HepG2 (cell line): ENCODE measurements at regions not wholly inside any gene's neighbourhood (a gene's known extent, or its start where the extent isn't known, plus 50 kb on each side); places are given as distances from the start of the nearest gene placed in this dataset.

Experiments used
- AKAP8 ChIP-seq: sonication (generic); formaldehyde crosslinking; IDR thresholded peaks from 2 replicates; pipeline ENCODE4 v1.5.1; 2020; ENCODE audit warnings: mild to moderate bottlenecking, missing genetic modification reagents
- BRD4 ChIP-seq: sonication (generic); formaldehyde crosslinking; IDR thresholded peaks from 2 replicates; pipeline ENCODE4 v1.4.0; 2020; ENCODE audit warnings: missing genetic modification reagents
- FOSL1 ChIP-seq: sonication (generic); formaldehyde crosslinking; IDR thresholded peaks from 2 replicates; pipeline ENCODE4 v1.9.0; 2021; ENCODE audit warnings: missing genetic modification reagents, borderline replicate concordance
- HBP1 ChIP-seq: IDR thresholded peaks from 2 replicates; pipeline ENCODE4 v1.6.1; 2016; ENCODE audit warnings: low read depth, control low read depth
- HCFC1 ChIP-seq: fragments of 150-350 bp; IDR thresholded peaks from 2 replicates; pipeline ENCODE4 v1.6.1; 2014; ENCODE audit warnings: low read depth, low read length
- ISL2 ChIP-seq: sonication (generic); formaldehyde crosslinking; IDR thresholded peaks from 2 replicates; pipeline ENCODE4 v1.5.0; 2020; ENCODE audit warnings: missing genetic modification reagents
- MLXIP ChIP-seq: sonication (generic); formaldehyde crosslinking; IDR thresholded peaks from 2 replicates; pipeline ENCODE4 v1.9.0; 2021; ENCODE audit warnings: missing genetic modification reagents, borderline replicate concordance
- MXI1 ChIP-seq: IDR thresholded peaks from 3 replicates; pipeline ENCODE4 v1.6.1; 2012; ENCODE audit warnings: low read depth, low read length, inconsistent platforms, borderline replicate concordance
- RORA ChIP-seq: sonication (generic); formaldehyde crosslinking; IDR thresholded peaks from 2 replicates; pipeline ENCODE4 v1.5.0; 2020; ENCODE audit warnings: mild to moderate bottlenecking, missing genetic modification reagents, moderate library complexity
- TFDP2 ChIP-seq: sonication (generic); formaldehyde crosslinking; IDR thresholded peaks from 2 replicates; pipeline ENCODE4 v1.4.0; 2020; ENCODE audit warnings: missing genetic modification reagents
- ZFY ChIP-seq: sonication (generic); formaldehyde crosslinking; IDR thresholded peaks from 2 replicates; pipeline ENCODE4 v1.4.0; 2020; ENCODE audit warnings: missing genetic modification reagents
- ZNF292 ChIP-seq: sonication (generic); formaldehyde crosslinking; IDR thresholded peaks from 2 replicates; pipeline ENCODE4 v1.8.1; 2022; ENCODE audit warnings: mild to moderate bottlenecking, low read depth, missing genetic modification reagents, borderline replicate concordance
- ZNF44 ChIP-seq: sonication (generic); formaldehyde crosslinking; IDR thresholded peaks from 2 replicates; pipeline ENCODE4 v1.5.1; 2020; ENCODE audit warnings: mild to moderate bottlenecking, missing genetic modification reagents
- ZNF512 ChIP-seq: sonication (generic); formaldehyde crosslinking; IDR thresholded peaks from 2 replicates; pipeline ENCODE4 v1.4.0; 2020; ENCODE audit warnings: mild to moderate bottlenecking, missing genetic modification reagents
- ZNF609 ChIP-seq: sonication (generic); formaldehyde crosslinking; IDR thresholded peaks from 2 replicates; pipeline ENCODE4 v1.4.0; 2020; ENCODE audit warnings: mild to moderate bottlenecking, missing genetic modification reagents, borderline replicate concordance

GRCh38 chr5:57650360-57651069 is 167.9 kb upstream of the ACTBL2 start (continued):
- TF ChIP-seq AKAP8 (CRISPR knock-in tag), result 0 out of 2 replicates have a peak, but pooled peaks have one; percentile 51
- no peak for TF ChIP-seq HCFC1
- no peak for TF ChIP-seq ZNF292 (CRISPR knock-in tag)
- no peak; the same call in 1 of the 2 replicates for TF ChIP-seq ZNF512
- TF ChIP-seq MLXIP, result no peak
- no peak for TF ChIP-seq FOSL1
- 0 out of 2 replicates have a peak, but pooled peaks have one; percentile 28 for TF ChIP-seq ZNF609 (CRISPR knock-in tag)
- TF ChIP-seq HBP1 (CRISPR knock-in tag), result peak; percentile 44; the same call in 1 of the 2 replicates
- no peak for TF ChIP-seq ZNF44 (CRISPR knock-in tag)
- TF ChIP-seq RORA (CRISPR knock-in tag), result no peak
- peak; percentile 52; the same call in 1 of the 2 replicates for TF ChIP-seq TFDP2
- peak; percentile 25; the same call in 1 of the 3 replicates for TF ChIP-seq MXI1
- peak; percentile 42; the same call in 1 of the 2 replicates for TF ChIP-seq ZFY (CRISPR knock-in tag)
- TF ChIP-seq ISL2 (CRISPR knock-in tag), result peak; percentile 57; the same call in 1 of the 2 replicates
- TF ChIP-seq BRD4, result 0 out of 2 replicates have a peak, but pooled peaks have one; percentile 38
